ENCODE measurements at regions not wholly inside any gene's neighbourhood (a gene's known extent, or its start where the extent isn't known, plus 50 kb on each side); places are given as distances from the start of the nearest gene placed in this dataset.
A peak's percentile ranks its signal among the peaks of the same experiment; 100 is the strongest.
"Not testable (repeated sequence)": the region's sequence is repeated elsewhere in the genome, so short reads cannot be mapped to it uniquely, and the experiment has no call there.

DNA sequence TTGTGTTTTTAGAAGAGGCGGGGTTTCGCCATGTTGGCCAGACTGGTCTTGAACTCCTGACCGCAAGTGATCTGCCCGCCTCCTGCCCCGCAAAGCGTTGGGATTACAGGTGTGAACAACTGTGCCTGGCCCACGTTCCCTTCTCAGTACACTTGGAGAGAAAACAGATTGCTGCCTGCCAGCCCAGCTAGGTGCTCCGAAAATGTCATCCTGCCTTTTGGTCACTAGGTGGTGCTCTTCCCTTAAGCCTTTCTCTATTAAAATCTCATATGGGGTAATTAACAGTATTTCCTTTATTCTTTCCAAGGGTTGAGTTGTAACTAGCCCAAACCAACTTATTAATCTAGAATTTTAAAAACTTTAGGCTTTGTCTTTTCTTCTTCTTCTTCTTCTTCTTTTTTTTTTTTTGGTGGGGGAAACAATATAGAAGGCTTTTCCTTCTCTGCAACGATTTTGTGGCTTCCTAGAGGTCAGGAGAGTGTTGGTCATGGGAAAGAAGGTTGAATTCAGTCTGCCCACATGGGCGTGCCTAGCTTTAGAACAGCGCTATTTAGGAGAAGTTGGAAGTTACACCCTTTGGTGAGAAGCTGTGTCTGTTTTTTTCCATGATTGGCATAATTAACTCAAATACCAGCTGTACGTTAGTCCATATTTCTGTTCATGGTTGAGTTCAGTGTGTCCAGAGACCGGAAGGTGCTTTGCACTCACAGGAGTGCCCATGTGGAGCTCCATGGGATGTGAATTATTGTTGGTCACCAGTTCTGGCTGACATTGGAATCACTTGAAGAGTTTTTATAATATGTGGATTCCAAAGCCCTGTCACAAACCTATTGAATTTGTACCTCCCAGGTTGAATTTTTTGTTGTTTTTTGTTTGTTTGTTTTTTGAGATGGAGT, 110.1 kb downstream of the LAT start:
- peak in 1 of 6 experiments; percentile 63 for DNase-seq

DNA sequence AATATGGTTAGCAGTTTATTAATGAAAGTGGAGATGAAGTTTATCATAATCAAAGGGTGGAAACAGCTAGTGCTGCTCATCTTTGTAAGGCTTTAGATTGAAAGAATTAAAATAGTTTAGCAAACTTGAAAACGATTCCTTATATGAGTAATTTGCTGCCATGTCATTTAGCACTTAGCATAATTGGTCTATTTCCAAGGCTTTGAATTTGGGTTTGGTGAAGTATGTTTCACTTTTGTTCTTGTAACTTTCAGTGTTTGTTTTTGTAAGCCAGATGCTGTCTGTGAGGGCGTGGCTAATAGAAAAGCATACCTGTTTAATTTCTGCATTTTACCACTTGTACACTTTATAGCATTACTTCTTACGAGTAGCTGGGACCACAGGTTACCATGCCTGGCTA, 109.5 kb downstream of the LAT start:
- DNase-seq = not testable (repeated sequence)

DNA sequence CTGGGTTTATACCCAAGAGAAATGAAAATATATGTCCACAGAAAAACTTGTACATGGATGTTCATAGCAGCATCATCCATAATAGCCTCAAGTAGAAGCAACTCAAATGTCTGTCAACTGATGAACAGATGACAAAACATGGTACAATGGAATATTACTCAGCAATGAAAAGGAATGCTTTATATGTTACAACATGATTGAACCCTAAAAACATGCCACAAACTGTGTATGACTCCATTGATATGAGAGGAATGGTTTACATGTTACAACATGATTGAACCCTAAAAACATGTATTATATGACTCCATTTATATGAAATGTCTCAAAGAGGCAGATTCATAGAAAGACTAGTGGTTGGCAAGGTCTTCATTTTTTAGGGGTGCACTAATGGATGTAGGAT, 104.8 kb downstream of the LAT start:
- not testable (repeated sequence) for DNase-seq

DNA sequence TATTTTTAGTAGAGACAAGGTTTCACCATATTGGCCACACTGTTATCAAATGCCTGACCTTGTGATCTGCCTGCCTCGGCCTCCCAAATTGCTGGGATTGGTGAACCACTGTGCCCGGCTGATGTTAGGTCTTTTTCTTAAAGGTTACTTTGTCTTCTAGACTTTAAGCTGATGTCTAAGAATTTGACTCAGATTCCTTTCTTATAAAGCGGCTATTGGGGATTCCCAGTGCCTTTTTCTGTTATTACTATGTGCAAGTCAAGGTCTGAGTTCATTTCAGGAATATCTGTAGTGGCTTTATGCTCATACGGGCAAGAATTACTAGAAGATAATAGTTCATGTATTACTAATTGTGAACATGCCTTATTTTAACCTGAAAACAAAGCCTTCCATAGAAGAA, 102.8 kb downstream of the LAT start:
- DNase-seq = not testable (repeated sequence)

DNA sequence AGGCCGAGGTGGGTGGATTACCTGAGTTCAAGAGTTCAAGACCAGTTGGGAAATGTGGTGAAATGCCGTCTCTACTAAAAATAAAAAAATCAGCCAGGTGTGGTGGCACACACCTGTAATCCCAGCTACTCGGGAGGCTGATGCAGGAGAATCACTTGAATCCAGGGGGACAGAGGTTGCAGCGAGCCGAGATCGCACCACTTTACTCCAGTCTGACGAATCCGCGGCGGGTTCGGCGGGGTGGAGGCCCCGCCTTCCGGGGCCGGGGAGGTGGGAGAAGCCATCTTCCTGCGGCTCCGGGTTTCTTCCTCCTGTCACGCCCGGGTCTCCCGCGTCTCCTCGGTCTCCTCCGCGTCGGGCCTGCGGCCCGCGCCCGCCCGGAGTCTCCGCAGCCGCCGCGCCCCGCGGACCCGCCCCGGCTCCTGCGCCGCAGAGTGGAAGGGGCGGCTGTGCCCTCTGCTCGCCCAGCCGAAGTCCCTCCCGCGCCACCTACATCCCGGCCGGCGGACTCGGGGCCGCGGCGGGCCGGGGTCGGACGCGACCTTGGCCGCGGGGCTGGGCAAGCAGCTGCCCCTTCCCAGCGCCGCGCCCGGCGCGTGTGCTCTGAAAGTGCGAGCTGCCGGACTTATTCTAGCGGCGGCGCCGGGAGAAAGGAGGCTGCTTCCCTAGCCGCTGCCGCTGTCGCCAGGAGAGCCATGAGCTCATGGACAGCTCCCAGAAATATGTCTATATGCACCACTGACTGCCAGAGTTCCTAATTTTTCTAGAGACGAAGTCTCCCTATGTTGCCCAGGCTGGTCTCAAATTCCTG, 97.2 kb downstream of the LAT start:
- peak in 4 of 6 experiments; percentile 25 to 48 (median 31) for DNase-seq

DNA sequence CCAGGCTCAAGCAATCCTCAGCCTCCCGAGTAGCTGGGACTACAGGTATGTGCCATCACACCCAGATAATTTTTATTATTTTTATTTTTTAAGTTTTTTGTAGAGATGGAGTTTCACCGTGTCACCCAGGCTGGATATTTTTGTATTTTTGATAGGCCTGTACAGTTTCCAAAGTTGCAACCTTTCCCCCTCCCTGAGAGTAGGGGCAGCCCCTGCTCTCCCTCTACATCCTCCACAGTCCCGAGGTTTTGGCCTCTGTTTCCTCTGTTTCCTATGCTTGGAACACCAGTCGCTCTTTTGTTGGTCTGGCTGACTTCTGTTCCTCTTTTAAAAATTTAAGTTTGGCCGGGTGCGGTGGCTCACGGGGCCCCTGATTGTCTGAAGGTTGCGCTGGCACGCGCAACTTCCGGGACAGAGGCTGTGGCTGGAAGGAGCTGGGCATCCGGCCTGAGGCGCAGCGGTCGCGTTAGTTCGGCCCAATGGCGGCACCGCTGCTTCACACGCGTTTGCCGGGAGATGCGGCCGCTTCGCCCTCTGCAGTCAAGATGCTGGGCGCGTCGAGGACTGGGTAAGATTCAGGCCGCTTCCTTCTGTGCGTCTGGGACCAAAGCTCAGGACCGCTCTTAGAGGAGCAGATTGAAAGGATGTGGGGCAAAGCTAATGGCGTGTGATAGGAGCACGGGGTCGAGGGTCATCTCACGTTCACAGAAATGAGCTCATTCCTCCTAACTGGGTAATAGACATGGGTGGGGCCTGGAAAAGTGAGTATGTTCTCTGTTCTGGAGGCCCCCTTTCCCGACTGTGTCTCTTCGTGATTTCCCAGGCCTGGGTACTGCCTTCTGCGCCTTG, 89.9 kb downstream of the LAT start:
- DNase-seq = peak in 3 of 6 experiments; percentile 20 to 37 (median 33)

DNA sequence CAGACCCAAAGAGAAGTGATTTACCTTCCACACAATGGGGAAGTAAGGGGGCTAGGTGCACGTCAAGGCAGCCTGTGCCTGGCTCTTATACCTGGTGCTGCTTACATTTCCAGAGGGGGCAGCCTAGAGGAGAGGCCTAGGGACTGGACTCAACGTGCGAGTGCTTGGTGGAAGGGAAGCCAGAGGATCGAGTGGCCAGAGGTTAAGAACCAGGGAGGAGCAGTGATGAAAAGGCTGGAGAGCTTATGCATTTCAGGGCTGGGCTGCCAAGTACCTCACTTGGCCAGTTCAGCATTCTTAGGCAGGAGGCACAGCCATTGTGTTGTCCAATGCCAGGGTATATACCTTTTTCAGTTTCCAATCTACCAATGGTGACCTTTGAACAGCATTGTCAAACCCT, 77.4 kb downstream of the LAT start:
- not testable (repeated sequence) for DNase-seq

DNA sequence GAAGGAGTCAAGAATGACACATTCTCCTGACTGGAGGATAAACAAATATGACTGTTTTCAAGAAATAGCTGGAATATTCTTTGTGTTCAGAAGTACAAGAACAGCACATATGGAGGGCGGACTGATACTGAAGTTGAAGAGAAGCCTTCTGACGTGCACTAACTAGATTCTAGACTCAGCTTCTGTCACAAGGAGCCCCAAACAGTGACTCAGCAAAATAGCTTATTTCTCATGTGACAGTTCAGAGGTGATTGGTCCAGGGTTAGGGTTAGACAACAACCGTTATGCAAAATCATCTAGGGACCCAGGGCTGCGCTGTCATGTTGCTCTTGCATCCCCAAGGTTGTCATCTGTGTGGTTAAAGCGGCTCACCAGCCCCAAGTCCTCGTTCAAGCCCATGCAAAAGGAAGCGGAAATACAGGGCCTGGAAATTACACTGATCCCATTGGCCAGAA, 76.6 kb downstream of the LAT start:
- not testable (repeated sequence) for DNase-seq

DNA sequence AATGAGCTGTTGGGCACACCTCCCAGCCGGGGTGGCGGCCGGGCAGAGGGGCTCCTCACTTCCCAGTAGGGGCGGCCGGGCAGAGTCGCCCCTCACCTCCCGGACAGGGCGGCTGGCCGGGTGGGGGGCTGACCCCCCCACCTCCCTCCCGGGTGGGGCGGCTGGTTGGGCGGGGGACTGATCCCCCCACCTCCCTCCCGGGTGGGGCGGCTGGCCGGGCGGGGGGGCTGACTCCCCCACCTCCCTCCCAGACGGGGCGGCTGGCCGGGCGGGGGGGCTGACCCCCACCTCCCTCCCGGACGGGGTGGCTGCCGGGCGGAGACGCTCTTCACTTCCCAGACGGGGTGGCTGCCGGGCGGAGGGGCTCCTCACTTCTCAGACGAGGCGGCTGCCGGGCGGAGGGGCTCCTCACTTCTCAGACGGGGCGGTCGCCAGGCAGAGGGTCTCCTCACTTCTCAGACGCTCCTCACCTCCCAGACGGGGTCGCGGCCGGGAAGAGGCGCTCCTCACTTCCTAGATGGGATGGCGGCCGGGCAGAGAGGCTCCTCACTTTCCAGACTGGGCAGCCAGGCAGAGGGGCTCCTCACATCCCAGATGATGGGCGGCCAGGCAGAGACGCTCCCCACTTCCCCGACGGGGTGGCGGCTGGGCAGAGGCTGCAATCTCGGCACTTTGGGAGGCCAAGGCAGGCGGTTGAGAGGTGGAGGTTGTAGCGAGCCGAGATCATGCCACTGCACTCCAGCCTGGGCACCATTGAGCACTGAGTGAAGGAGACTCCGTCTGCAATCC, 75.4 kb downstream of the LAT start:
- not testable (repeated sequence) for DNase-seq

DNA sequence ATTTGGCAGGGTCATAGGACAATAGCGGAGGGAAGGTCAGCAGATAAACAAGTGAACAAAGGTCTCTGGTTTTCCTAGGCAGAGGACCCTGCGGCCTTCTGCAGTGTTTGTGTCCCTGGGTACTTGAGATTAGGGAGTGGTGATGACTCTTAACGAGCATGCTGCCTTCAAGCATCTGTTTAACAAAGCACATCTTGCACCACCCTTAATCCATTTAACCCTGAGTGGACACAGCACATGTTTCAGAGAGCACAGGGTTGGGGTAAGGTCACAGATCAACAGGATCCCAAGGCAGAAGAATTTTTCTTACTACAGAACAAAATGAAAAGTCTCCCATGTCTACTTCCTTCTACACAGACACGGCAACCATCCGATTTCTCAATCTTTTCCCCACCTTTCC, 74.7 kb downstream of the LAT start:
- not testable (repeated sequence) for DNase-seq

All from stimulated activated naive CD4-positive, alpha-beta T cell (primary cell).